ENCODE measurements at regions not wholly inside any gene's neighbourhood (a gene's known extent, or its start where the extent isn't known, plus 50 kb on each side); places are given as distances from the start of the nearest gene placed in this dataset.

GRCh38 chr11:134821422-134821821 is 409.4 kb upstream of the B3GAT1 start:
- no peaks in the 10 kb centered on the region for H3K9me3 ChIP-seq (ENCODE audit: control insufficient read depth in 2 of 3, insufficient read depth in 1 of 3, low read length in 3 of 3)
- no peak overlapping the region for H3K4me3 ChIP-seq (ENCODE audit: low read length in 3 of 3)
- DNase-seq (peak in 1 of 5 donors; percentile 5), FAIRE-seq (no peak)
- H3K9ac ChIP-seq (ENCODE audit: low read length in 3 of 3), result no peak overlapping the region
- no peaks in the 10 kb centered on the region for H3K36me3 ChIP-seq (ENCODE audit: control insufficient read depth in 2 of 3, insufficient read depth in 3 of 3, low read length in 3 of 3)
- TF ChIP-seq, protein P1, sequence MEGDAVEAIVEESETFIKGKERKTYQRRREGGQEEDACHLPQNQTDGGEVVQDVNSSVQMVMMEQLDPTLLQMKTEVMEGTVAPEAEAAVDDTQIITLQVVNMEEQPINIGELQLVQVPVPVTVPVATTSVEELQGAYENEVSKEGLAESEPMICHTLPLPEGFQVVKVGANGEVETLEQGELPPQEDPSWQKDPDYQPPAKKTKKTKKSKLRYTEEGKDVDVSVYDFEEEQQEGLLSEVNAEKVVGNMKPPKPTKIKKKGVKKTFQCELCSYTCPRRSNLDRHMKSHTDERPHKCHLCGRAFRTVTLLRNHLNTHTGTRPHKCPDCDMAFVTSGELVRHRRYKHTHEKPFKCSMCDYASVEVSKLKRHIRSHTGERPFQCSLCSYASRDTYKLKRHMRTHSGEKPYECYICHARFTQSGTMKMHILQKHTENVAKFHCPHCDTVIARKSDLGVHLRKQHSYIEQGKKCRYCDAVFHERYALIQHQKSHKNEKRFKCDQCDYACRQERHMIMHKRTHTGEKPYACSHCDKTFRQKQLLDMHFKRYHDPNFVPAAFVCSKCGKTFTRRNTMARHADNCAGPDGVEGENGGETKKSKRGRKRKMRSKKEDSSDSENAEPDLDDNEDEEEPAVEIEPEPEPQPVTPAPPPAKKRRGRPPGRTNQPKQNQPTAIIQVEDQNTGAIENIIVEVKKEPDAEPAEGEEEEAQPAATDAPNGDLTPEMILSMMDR (IDR thresholded peaks at IDR 0.05; ENCODE audit: borderline replicate concordance, extremely low read depth, insufficient read depth), result no peak
- intact Hi-C loops (cut with DNase I), result no loop called here
- H3K27ac ChIP-seq (ENCODE audit: low read depth in 2 of 2, low read length in 2 of 2), result no peak overlapping the region
- H3K4me1 ChIP-seq (ENCODE audit: control insufficient read depth in 2 of 3, insufficient read depth in 2 of 3, low read depth in 1 of 3, low read length in 3 of 3), result no peaks in the 10 kb centered on the region
- no peaks in the 10 kb centered on the region for H3K27me3 ChIP-seq (ENCODE audit: control insufficient read depth, insufficient read depth, low read length)

DNA sequence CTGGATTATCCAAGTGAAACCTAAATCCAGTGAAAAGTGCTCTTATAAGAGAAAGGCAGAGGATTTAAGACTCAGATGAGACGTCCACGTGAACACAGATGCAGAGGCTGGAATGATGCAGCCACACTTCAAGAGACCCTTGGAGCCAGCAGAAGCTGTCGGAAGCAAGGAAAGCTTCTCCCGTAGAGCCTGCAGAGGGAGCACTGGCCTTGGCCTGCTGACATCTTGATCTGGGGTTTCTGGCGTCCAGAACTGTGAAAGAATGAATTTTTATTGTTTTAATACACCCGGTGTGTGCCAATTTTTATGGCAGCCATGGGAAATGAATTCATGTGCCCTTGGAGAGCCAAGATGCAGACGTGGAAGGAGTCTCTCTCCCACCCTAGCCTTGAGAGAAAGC is 407.0 kb upstream of the B3GAT1 start:
- Histone ChIP-seq H3K27me3 (ENCODE audit: control insufficient read depth, insufficient read depth, low read length) (no peaks in the 10 kb centered on the region), H3K36me3 (ENCODE audit: control insufficient read depth in 2 of 3, insufficient read depth in 3 of 3, low read length in 3 of 3) (no peaks in the 10 kb centered on the region), H3K4me3 (ENCODE audit: low read length in 3 of 3) (no peak overlapping the region), H3K9ac (ENCODE audit: low read length in 3 of 3) (no peak overlapping the region), H3K4me1 (ENCODE audit: control insufficient read depth in 2 of 3, insufficient read depth in 2 of 3, low read depth in 1 of 3, low read length in 3 of 3) (no peaks in the 10 kb centered on the region), H3K27ac (ENCODE audit: low read depth in 2 of 2, low read length in 2 of 2) (no peak overlapping the region), H3K9me3 (ENCODE audit: control insufficient read depth in 2 of 3, insufficient read depth in 1 of 3, low read length in 3 of 3) (no peaks in the 10 kb centered on the region)
- FAIRE-seq (no peak), DNase-seq (peak in 1 of 5 donors; percentile 27)
- intact Hi-C loops (cut with DNase I), result no loop called here
- TF ChIP-seq, protein P1 (IDR thresholded peaks at IDR 0.05; ENCODE audit: borderline replicate concordance, extremely low read depth, insufficient read depth), result no peak

DNA sequence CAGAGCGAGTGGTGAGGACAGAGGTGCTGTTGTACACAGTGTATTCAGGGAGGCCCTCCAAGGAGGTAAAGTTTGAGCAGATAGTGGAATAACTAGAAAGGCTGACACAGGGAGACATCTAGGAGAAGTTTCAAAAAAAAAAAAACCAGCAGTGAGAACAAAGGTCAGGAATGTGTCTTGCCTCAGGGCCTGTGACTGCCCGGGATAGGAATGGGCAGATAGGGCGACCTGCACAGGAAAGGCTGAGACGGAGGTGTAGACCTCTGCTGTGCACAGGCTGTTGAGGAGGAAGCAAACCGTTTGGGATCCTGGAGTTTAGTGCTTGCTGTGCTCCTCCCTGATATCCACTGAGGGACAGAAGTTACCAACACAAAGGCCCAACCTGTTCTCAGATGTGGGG is 406.5 kb upstream of the B3GAT1 start:
- Histone ChIP-seq H3K27me3 (ENCODE audit: control insufficient read depth, insufficient read depth, low read length) (no peaks in the 10 kb centered on the region), H3K36me3 (ENCODE audit: control insufficient read depth in 2 of 3, insufficient read depth in 3 of 3, low read length in 3 of 3) (no peaks in the 10 kb centered on the region), H3K9me3 (ENCODE audit: control insufficient read depth in 2 of 3, insufficient read depth in 1 of 3, low read length in 3 of 3) (no peaks in the 10 kb centered on the region), H3K4me3 (ENCODE audit: low read length in 3 of 3) (no peak overlapping the region), H3K4me1 (ENCODE audit: control insufficient read depth in 2 of 3, insufficient read depth in 2 of 3, low read depth in 1 of 3, low read length in 3 of 3) (no peaks in the 10 kb centered on the region), H3K27ac (ENCODE audit: low read depth in 2 of 2, low read length in 2 of 2) (no peak overlapping the region), H3K9ac (ENCODE audit: low read length in 3 of 3) (no peak overlapping the region)
- DNase-seq (peak in 1 of 5 donors; percentile 6), FAIRE-seq (no peak)
- intact Hi-C loops (cut with DNase I), result no loop called here
- TF ChIP-seq, protein P1 (IDR thresholded peaks at IDR 0.05; ENCODE audit: borderline replicate concordance, extremely low read depth, insufficient read depth), result no peak

GRCh38 chr11:134815404-134815803 is 403.4 kb upstream of the B3GAT1 start:
- Histone ChIP-seq H3K9me3 (ENCODE audit: control insufficient read depth in 2 of 3, insufficient read depth in 1 of 3, low read length in 3 of 3) (no peaks in the 10 kb centered on the region), H3K36me3 (ENCODE audit: control insufficient read depth in 2 of 3, insufficient read depth in 3 of 3, low read length in 3 of 3) (no peaks in the 10 kb centered on the region), H3K27me3 (ENCODE audit: control insufficient read depth, insufficient read depth, low read length) (no peaks in the 10 kb centered on the region), H3K4me1 (ENCODE audit: control insufficient read depth in 2 of 3, insufficient read depth in 2 of 3, low read depth in 1 of 3, low read length in 3 of 3) (no peaks in the 10 kb centered on the region), H3K27ac (ENCODE audit: low read depth in 2 of 2, low read length in 2 of 2) (no peak overlapping the region), H3K9ac (ENCODE audit: low read length in 3 of 3) (no peak overlapping the region), H3K4me3 (ENCODE audit: low read length in 3 of 3) (no peak overlapping the region)
- no peak for DNase-seq
- TF ChIP-seq, protein P1 (IDR thresholded peaks at IDR 0.05; ENCODE audit: borderline replicate concordance, extremely low read depth, insufficient read depth), result no peak
- FAIRE-seq, result no peak
- intact Hi-C loops (cut with DNase I), result no loop called here
